K562 (cell line): ENCODE measurements at regions not wholly inside any gene's neighbourhood (a gene's known extent, or its start where the extent isn't known, plus 50 kb on each side); places are given as distances from the start of the nearest gene placed in this dataset.

Experiments
- MCM3 ChIP-seq: fragments of 450-650 bp; IDR thresholded peaks from 2 replicates; pipeline ENCODE4 v1.6.1; 2016
- MTA1 ChIP-seq: fragments of 450-650 bp; IDR thresholded peaks from 2 replicates; pipeline ENCODE4 v1.6.1; 2017; ENCODE audit warnings: borderline replicate concordance
- ZNF764 ChIP-seq: fragments of 250-450 bp; sonication (Bioruptor Pico); IDR thresholded peaks from 2 replicates; pipeline ENCODE4 v1.4.0; 2020; ENCODE audit warnings: low read depth, mild to moderate bottlenecking, moderate library complexity
- TF ChIP-seq, protein P1 (sequence below): fragments of 450-650 bp; IDR thresholded peaks from 2 replicates; pipeline ENCODE4 v1.6.1; 2014; ENCODE audit warnings: low read depth, mild to moderate bottlenecking, moderate library complexity, borderline replicate concordance
- TF ChIP-seq, protein P2 (sequence below): fragments of 450-650 bp; IDR thresholded peaks from 2 replicates; pipeline ENCODE4 v1.6.1; 2016; ENCODE audit warnings: low read depth
- TF ChIP-seq, protein P3 (sequence below), 2 experiments: fragments of 450-650 bp in 1 of 2; sonication (generic) in 1 of 2; formaldehyde crosslinking; conservative IDR thresholded peaks; 2 replicates each; pipeline versions ENCODE4 v1.4.0 to v1.8.1; 2020 to 2022; ENCODE audit warnings: mild to moderate bottlenecking in 1 of 2, missing genetic modification reagents in 1 of 2

DNA sequence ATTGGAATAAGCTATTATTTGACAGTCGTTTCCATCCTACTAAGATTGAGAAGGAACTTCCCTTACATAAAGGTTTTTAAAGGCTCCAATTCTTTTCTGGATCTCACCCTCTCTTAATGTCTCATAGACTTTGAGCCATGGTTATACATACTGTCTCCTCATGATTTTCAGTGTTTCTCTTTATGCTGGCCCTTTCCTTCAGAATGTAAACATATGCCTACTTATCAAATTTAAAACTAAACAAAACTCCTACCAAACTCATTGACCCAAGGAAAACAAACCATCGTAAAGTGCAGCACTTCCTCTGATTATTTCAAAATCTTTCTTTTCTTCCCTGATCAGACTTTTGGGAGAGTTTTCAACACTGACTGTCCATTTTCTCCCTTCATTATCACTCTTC, 163.4 kb upstream of the DPYD start (continued):
- TF ChIP-seq, protein P1, sequence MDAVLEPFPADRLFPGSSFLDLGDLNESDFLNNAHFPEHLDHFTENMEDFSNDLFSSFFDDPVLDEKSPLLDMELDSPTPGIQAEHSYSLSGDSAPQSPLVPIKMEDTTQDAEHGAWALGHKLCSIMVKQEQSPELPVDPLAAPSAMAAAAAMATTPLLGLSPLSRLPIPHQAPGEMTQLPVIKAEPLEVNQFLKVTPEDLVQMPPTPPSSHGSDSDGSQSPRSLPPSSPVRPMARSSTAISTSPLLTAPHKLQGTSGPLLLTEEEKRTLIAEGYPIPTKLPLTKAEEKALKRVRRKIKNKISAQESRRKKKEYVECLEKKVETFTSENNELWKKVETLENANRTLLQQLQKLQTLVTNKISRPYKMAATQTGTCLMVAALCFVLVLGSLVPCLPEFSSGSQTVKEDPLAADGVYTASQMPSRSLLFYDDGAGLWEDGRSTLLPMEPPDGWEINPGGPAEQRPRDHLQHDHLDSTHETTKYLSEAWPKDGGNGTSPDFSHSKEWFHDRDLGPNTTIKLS = no peak
- TF ChIP-seq ZNF764 (CRISPR knock-in tag) (no peak), MCM3 (no peak), MTA1 (no peak)
- TF ChIP-seq, protein P2, sequence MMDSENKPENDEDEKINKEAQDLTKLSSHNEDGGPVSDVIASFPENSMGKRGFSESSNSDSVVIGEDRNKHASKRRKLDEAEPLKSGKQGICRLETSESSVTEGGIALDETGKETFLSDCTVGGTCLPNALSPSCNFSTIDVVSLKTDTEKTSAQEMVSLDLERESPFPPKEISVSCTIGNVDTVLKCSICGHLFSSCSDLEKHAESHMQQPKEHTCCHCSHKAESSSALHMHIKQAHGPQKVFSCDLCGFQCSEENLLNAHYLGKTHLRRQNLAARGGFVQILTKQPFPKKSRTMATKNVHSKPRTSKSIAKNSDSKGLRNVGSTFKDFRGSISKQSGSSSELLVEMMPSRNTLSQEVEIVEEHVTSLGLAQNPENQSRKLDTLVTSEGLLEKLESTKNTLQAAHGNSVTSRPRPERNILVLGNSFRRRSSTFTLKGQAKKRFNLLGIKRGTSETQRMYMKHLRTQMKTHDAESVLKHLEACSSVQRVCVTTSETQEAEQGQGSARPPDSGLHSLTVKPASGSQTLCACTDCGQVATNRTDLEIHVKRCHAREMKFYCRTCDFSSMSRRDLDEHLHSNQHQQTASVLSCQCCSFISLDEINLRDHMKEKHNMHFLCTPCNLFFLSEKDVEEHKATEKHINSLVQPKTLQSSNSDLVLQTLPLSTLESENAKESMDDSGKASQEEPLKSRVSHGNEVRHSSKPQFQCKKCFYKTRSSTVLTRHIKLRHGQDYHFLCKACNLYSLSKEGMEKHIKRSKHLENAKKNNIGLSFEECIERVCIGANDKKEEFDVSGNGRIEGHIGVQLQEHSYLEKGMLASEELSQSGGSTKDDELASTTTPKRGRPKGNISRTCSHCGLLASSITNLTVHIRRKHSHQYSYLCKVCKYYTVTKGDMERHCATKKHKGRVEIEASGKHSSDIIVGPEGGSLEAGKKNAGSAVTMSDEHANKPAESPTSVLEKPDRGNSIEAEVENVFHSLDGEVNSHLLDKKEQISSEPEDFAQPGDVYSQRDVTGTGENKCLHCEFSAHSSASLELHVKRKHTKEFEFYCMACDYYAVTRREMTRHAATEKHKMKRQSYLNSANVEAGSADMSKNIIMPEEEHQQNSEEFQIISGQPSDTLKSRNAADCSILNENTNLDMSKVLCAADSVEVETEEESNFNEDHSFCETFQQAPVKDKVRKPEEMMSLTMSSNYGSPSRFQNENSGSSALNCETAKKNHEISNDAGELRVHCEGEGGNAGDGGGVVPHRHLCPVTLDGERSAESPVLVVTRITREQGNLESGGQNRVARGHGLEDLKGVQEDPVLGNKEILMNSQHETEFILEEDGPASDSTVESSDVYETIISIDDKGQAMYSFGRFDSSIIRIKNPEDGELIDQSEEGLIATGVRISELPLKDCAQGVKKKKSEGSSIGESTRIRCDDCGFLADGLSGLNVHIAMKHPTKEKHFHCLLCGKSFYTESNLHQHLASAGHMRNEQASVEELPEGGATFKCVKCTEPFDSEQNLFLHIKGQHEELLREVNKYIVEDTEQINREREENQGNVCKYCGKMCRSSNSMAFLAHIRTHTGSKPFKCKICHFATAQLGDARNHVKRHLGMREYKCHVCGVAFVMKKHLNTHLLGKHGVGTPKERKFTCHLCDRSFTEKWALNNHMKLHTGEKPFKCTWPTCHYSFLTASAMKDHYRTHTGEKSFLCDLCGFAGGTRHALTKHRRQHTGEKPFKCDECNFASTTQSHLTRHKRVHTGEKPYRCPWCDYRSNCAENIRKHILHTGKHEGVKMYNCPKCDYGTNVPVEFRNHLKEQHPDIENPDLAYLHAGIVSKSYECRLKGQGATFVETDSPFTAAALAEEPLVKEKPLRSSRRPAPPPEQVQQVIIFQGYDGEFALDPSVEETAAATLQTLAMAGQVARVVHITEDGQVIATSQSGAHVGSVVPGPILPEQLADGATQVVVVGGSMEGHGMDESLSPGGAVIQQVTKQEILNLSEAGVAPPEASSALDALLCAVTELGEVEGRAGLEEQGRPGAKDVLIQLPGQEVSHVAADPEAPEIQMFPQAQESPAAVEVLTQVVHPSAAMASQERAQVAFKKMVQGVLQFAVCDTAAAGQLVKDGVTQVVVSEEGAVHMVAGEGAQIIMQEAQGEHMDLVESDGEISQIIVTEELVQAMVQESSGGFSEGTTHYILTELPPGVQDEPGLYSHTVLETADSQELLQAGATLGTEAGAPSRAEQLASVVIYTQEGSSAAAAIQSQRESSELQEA = no peak
- TF ChIP-seq, protein P3, sequence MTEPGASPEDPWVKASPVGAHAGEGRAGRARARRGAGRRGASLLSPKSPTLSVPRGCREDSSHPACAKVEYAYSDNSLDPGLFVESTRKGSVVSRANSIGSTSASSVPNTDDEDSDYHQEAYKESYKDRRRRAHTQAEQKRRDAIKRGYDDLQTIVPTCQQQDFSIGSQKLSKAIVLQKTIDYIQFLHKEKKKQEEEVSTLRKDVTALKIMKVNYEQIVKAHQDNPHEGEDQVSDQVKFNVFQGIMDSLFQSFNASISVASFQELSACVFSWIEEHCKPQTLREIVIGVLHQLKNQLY (CRISPR knock-in tag; conservative IDR thresholded peaks at IDR 0.05) = no peak
